Prostate gland (tissue), 2 donors: ENCODE measurements at regions not wholly inside any gene's neighbourhood (a gene's known extent, or its start where the extent isn't known, plus 50 kb on each side); places are given as distances from the start of the nearest gene placed in this dataset.

Experiments
- CTCF ChIP-seq, 4 experiments: fragments of 200-600 bp in 2 of 4; fragments of 450-650 bp in 2 of 4; sonication (generic) in 2 of 4; IDR thresholded peaks; 1 replicate in 3 of 4; 2 replicates in 1 of 4; pipeline ENCODE4 v1.5.1; 2016 to 2019; ENCODE audit warnings: antibody characterized with exemption in 4 of 4, mild to moderate bottlenecking in 2 of 4, moderate library complexity in 2 of 4
- POLR2A ChIP-seq: fragments of 450-650 bp; IDR thresholded peaks from one replicate; pipeline ENCODE4 v1.6.1; 2016; ENCODE audit warnings: antibody characterized with exemption, mild to moderate bottlenecking
- POLR2AphosphoS5 ChIP-seq: sonication (generic); formaldehyde crosslinking; IDR thresholded peaks from one replicate; pipeline ENCODE4 v1.6.1; 2017; ENCODE audit warnings: antibody characterized with exemption

- TF ChIP-seq CTCF (IDR thresholded peaks at IDR 0.05) (no peak), POLR2A (no peak), POLR2AphosphoS5 (no peak)
Observed at GRCh38 chr2:18724371-18725145, 135.2 kb upstream of the NT5C1B start.
